ENCODE measurements at regions not wholly inside any gene's neighbourhood (a gene's known extent, or its start where the extent isn't known, plus 50 kb on each side); places are given as distances from the start of the nearest gene placed in this dataset.

GRCh38 chr1:105368446-105368845, 1618.7 kb downstream of the AMY1C start:
- DNase-seq: no peak

GRCh38 chr1:105373681-105374080, 1624.0 kb downstream of the AMY1C start:
- no peak for TF ChIP-seq CTCF (IDR thresholded peaks at IDR 0.05; ENCODE audit: low read depth, low read length)
- Histone ChIP-seq H3K27me3 (ENCODE audit: insufficient read depth, low read depth, severe bottlenecking) (no peaks in the 10 kb centered on the region), H3K4me3 (ENCODE audit: low read depth, low read length) (no peak overlapping the region), H3K36me3 (no peaks in the 10 kb centered on the region), H3K9me3 (ENCODE audit: severe bottlenecking) (no peaks in the 10 kb centered on the region), H3K27ac (no peak overlapping the region)
- DNase-seq: no peak

More at GRCh38 chr1:105368446-105368845, 1618.7 kb downstream of the AMY1C start:
- Histone ChIP-seq H3K27ac (no peak overlapping the region), H3K36me3 (no peaks in the 10 kb centered on the region), H3K27me3 (ENCODE audit: insufficient read depth, low read depth, severe bottlenecking) (no peaks in the 10 kb centered on the region), H3K4me3 (ENCODE audit: low read depth, low read length) (no peak overlapping the region), H3K9me3 (ENCODE audit: severe bottlenecking) (no peaks in the 10 kb centered on the region)
- TF ChIP-seq CTCF (IDR thresholded peaks at IDR 0.05; ENCODE audit: low read depth, low read length): no peak

GRCh38 chr1:105386489-105386888, 1636.8 kb downstream of the AMY1C start:
- DNase-seq: no peak
- Histone ChIP-seq H3K36me3 (no peaks in the 10 kb centered on the region), H3K4me3 (ENCODE audit: low read depth, low read length) (no peak overlapping the region), H3K9me3 (ENCODE audit: severe bottlenecking) (no peaks in the 10 kb centered on the region), H3K27me3 (ENCODE audit: insufficient read depth, low read depth, severe bottlenecking) (no peaks in the 10 kb centered on the region), H3K27ac (no peak overlapping the region)
- TF ChIP-seq CTCF (IDR thresholded peaks at IDR 0.05; ENCODE audit: low read depth, low read length): no peak

GRCh38 chr1:105396001-105396400, 1646.3 kb downstream of the AMY1C start:
- Histone ChIP-seq H3K4me3 (ENCODE audit: low read depth, low read length) (no peak overlapping the region), H3K36me3 (no peaks in the 10 kb centered on the region), H3K9me3 (ENCODE audit: severe bottlenecking) (no peaks in the 10 kb centered on the region), H3K27ac (no peak overlapping the region), H3K27me3 (ENCODE audit: insufficient read depth, low read depth, severe bottlenecking) (no peaks in the 10 kb centered on the region)
- TF ChIP-seq CTCF (IDR thresholded peaks at IDR 0.05; ENCODE audit: low read depth, low read length): no peak
- no peak for DNase-seq

- H3K27ac ChIP-seq: no peak overlapping the region
- no peak overlapping the region for H3K4me3 ChIP-seq (ENCODE audit: low read depth, low read length)
- no peaks in the 10 kb centered on the region for H3K36me3 ChIP-seq
- H3K27me3 ChIP-seq (ENCODE audit: insufficient read depth, low read depth, severe bottlenecking): no peaks in the 10 kb centered on the region
- DNase-seq: no peak
- no peaks in the 10 kb centered on the region for H3K9me3 ChIP-seq (ENCODE audit: severe bottlenecking)
- no peak for TF ChIP-seq CTCF (IDR thresholded peaks at IDR 0.05; ENCODE audit: low read depth, low read length)
These were observed 1649.2 kb downstream of the AMY1C start for GRCh38 chr1:105398909-105399308.

GRCh38 chr1:105399716-105400115, 1650.0 kb downstream of the AMY1C start:
- no peaks in the 10 kb centered on the region for H3K36me3 ChIP-seq
- H3K9me3 ChIP-seq (ENCODE audit: severe bottlenecking): no peaks in the 10 kb centered on the region
- no peak for DNase-seq
- H3K27ac ChIP-seq: no peak overlapping the region
- no peak for TF ChIP-seq CTCF (IDR thresholded peaks at IDR 0.05; ENCODE audit: low read depth, low read length)
- no peak overlapping the region for H3K4me3 ChIP-seq (ENCODE audit: low read depth, low read length)
- no peaks in the 10 kb centered on the region for H3K27me3 ChIP-seq (ENCODE audit: insufficient read depth, low read depth, severe bottlenecking)

All from WERI-Rb-1 (cell line).